BLaER1 treated with 17β-estradiol and CSF1 and Interleukin-3, amounts not matched to agents 10 nM and 100 nM (cell line): ENCODE measurements at regions not wholly inside any gene's neighbourhood (a gene's known extent, or its start where the extent isn't known, plus 50 kb on each side); places are given as distances from the start of the nearest gene placed in this dataset.

Source experiments
- H3K27ac ChIP-seq, 11 experiments: shearing (Covaris generic); formaldehyde crosslinking; 2 replicates each; pipeline ENCODE4 v1.8.1; 2022
- H3K27me3 ChIP-seq, 11 experiments: shearing (Covaris generic); formaldehyde crosslinking; 2 replicates each; pipeline ENCODE4 v1.8.1; 2022
- H3K36me3 ChIP-seq, 11 experiments: shearing (Covaris generic); formaldehyde crosslinking; 2 replicates each; pipeline ENCODE4 v1.8.1; 2022
- H3K4me1 ChIP-seq, 10 experiments: shearing (Covaris generic); formaldehyde crosslinking; 2 replicates each; pipeline ENCODE4 v1.8.1; 2022
- H3K4me2 ChIP-seq, 11 experiments: shearing (Covaris generic); formaldehyde crosslinking; 2 replicates each; pipeline ENCODE4 v1.8.1; 2022
- H3K4me3 ChIP-seq, 10 experiments: shearing (Covaris generic); formaldehyde crosslinking; 2 replicates each; pipeline ENCODE4 v1.8.1; 2022
- H3K9ac ChIP-seq, 11 experiments: shearing (Covaris generic); formaldehyde crosslinking; 2 replicates each; pipeline ENCODE4 v1.8.1; 2022
- H3K9me3 ChIP-seq, 11 experiments: shearing (Covaris generic); formaldehyde crosslinking; replicated peaks in 1 of 11; 2 replicates each; pipeline ENCODE4 v1.8.1; 2022
- H4K20me1 ChIP-seq, 11 experiments: shearing (Covaris generic); formaldehyde crosslinking; 2 replicates each; pipeline ENCODE4 v1.8.1; 2022
- Cebpa-rat ChIP-seq, 11 experiments: shearing (Covaris generic); IDR thresholded peaks; 2 replicates each; pipeline ENCODE4 v1.8.1; 2022

DNA sequence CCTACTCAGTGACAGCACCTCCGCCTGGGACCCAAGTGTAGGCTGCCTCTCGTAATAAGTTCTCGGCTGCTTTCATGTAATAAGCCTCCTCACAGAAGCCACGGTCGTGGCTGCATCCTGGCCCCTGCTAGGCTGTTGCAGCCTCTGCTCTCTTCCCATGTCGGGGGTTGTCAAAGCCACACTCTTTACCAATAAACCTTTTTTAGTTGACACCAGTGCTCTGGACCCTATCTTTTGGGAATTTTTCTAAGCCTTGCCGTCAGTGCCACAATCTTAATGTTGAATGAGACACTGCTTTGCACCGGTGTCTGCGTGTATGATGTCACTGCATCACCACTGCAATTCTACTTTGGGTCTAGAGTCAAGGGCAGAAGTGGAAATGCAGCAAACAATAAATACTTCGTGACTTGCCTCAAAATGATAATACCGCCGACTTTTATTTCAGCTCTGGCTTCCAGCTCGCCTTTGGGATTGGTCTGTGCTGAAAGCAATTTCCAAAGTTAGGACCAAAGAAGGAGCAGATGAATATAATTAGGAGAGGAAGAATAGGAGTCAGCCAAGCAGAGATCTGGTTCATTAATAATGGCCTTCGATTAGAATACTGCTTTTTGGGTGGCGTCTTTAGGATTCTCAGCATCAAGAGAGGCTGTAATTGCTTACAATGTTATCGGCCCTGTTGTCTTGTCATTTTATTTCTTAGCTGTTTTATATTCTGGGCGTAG lies 57.6 kb upstream of the CCN6 start:
- peak overlapping the region in 9 of 11 experiments; percentile 22 to 56 (median 41); a peak in 14 of 22 replicates for H3K4me2 ChIP-seq
- no peak overlapping the region for H3K9ac ChIP-seq
- no peak for TF ChIP-seq Cebpa-rat (IDR thresholded peaks at IDR 0.05)

GRCh38 chr6:111997078-111997852 lies 56.6 kb upstream of the CCN6 start:
- Histone ChIP-seq H3K4me3 (no peak overlapping the region), H3K27ac (no peak overlapping the region), H3K27me3 (no peaks in the 10 kb centered on the region), H3K9ac (no peak overlapping the region), H3K4me1 (peaks cover 18 to 32% (median 26%) of the 10 kb centered on the region in 10 experiments), H4K20me1 (no peaks in the 10 kb centered on the region), H3K36me3 (no peaks in the 10 kb centered on the region), H3K4me2 (peak overlapping the region; percentile 20 to 74 (median 41); a peak in 18 of 22 replicates), H3K9me3 (peaks cover 8 to 14% (median 12%) of the 10 kb centered on the region in 11 experiments; a peak in 18 of 22 replicates)
- TF ChIP-seq Cebpa-rat (IDR thresholded peaks at IDR 0.05): no peak

More for the DNA sequence above, 57.6 kb upstream of the CCN6 start:
- Histone ChIP-seq H3K36me3 (no peaks in the 10 kb centered on the region), H4K20me1 (no peaks in the 10 kb centered on the region), H3K27ac (no peak overlapping the region), H3K9me3 (peaks cover under 1 to 5% (median 4%) of the 10 kb centered on the region in 11 experiments; a peak in 14 of 22 replicates), H3K4me1 (peaks cover 19 to 39% (median 31%) of the 10 kb centered on the region in 10 experiments), H3K4me3 (no peak overlapping the region), H3K27me3 (no peaks in the 10 kb centered on the region)

GRCh38 chr6:111997853-111998208 lies 56.1 kb upstream of the CCN6 start:
- no peak overlapping the region for H3K9ac ChIP-seq
- peaks cover 8 to 18% (median 13%) of the 10 kb centered on the region in 11 experiments; a peak in 18 of 22 replicates for H3K9me3 ChIP-seq
- H3K4me1 ChIP-seq: peaks cover 13 to 26% (median 20%) of the 10 kb centered on the region in 10 experiments
- no peak for TF ChIP-seq Cebpa-rat (IDR thresholded peaks at IDR 0.05)
- H3K27me3 ChIP-seq: no peaks in the 10 kb centered on the region
- H3K4me2 ChIP-seq: no peak overlapping the region
- H3K36me3 ChIP-seq: no peaks in the 10 kb centered on the region
- H3K27ac ChIP-seq: no peak overlapping the region
- H4K20me1 ChIP-seq: no peaks in the 10 kb centered on the region
- no peak overlapping the region for H3K4me3 ChIP-seq

DNA sequence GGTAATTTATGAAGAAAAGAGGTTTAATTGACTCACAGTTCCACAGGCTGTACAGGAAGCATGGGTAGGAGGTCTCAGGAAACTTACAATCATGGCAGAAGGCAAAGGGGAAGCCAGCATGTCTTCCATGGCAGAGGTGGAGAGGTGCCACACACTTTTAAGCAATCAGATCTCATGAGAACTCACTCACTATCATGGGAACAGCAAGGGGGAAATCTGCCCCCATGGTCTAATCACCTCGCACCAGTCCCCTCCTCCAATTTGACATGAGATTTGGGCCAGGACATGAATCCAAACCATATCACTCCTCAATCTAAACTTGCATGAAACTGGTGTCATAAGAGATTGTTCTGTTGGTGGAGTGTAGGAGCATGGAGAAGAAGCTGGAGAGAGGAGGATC lies 51.6 kb upstream of the CCN6 start:
- Histone ChIP-seq H4K20me1 (no peaks in the 10 kb centered on the region), H3K4me1 (peaks cover 0 to 20% (median under 1%) of the 10 kb centered on the region in 10 experiments; a peak in 10 of 20 replicates), H3K27ac (no peak overlapping the region), H3K4me2 (no peak overlapping the region), H3K36me3 (no peaks in the 10 kb centered on the region), H3K27me3 (no peaks in the 10 kb centered on the region), H3K9me3 (peaks cover 8 to 18% (median 13%) of the 10 kb centered on the region in 11 experiments; a peak in 18 of 22 replicates), H3K4me3 (no peak overlapping the region), H3K9ac (no peak overlapping the region)
- TF ChIP-seq Cebpa-rat (IDR thresholded peaks at IDR 0.05): no peak
